Endothelial cell of umbilical vein (primary cell): ENCODE measurements at regions not wholly inside any gene's neighbourhood (a gene's known extent, or its start where the extent isn't known, plus 50 kb on each side); places are given as distances from the start of the nearest gene placed in this dataset.

Experiments
- BruUV-seq: library from RNA; stranded (reverse); fragments of 400-500 nt; replicated peaks from 2 replicates; lab custom pipeline; 2021; lab: Mats Ljungman, UMichigan
- CTCF ChIA-PET: fragments of 300-600, 350-600 bp; sonication (Branson Sonifier 250); formaldehyde crosslinking; loops from one replicate; lab custom pipeline; 2021; ENCODE audit warnings: antibody characterized with exemption, inconsistent platforms; lab: Charles Lee
- POLR2A ChIA-PET: fragments of 300-600, 350-600 bp; sonication (Branson Sonifier 250); formaldehyde crosslinking; loops from one replicate; lab custom pipeline; 2021; ENCODE audit warnings: antibody characterized with exemption, inconsistent platforms; lab: Charles Lee
- DNase-seq: peaks from one replicate; pipeline ENCODE4 v3.0.0-alpha.2; 2011; ENCODE audit warnings: low read depth, low spot score
- FAIRE-seq: peaks from 2 replicates; lab custom pipeline; 2011; peaks lifted over from hg19 to GRCh38; lab: Jason Lieb, UNC
- H2AFZ ChIP-seq: 2 replicates; pipeline ENCODE4 v1.6.0; 2012; ENCODE audit warnings: low read depth, low read length, control low read depth, inconsistent platforms
- H3K27ac ChIP-seq: 2 replicates; pipeline ENCODE4 v1.5.1; 2011; ENCODE audit warnings: low read depth, mild to moderate bottlenecking, control low read depth, low read length, moderate library complexity; ENCODE audit not compliant: insufficient read depth
- H3K27me3 ChIP-seq, 2 experiments: 2 replicates each; pipeline versions ENCODE4 v1.6.0 to v1.6.1; 2011; ENCODE audit warnings: low read length in 2 of 2, mixed read lengths in 1 of 2; ENCODE audit not compliant: control insufficient read depth in 2 of 2, insufficient read depth in 2 of 2
- H3K36me3 ChIP-seq, 2 experiments: 2 replicates in 1 of 2; 3 replicates in 1 of 2; pipeline ENCODE4 v1.5.1; 2011; ENCODE audit warnings: low read length in 2 of 2, mild to moderate bottlenecking in 1 of 2, moderate library complexity in 1 of 2; ENCODE audit not compliant: control insufficient read depth in 2 of 2, insufficient read depth in 2 of 2; ENCODE audit errors: extremely low read depth in 1 of 2
- H3K4me1 ChIP-seq: 3 replicates; pipeline ENCODE4 v1.5.1; 2011; ENCODE audit warnings: mild to moderate bottlenecking, low read length; ENCODE audit not compliant: control insufficient read depth, insufficient read depth; ENCODE audit errors: extremely low read depth
- H3K4me2 ChIP-seq: 2 replicates; pipeline ENCODE4 v1.6.1; 2011; ENCODE audit warnings: low read length, control low read depth, mixed read lengths; ENCODE audit not compliant: insufficient read depth
- H3K4me3 ChIP-seq, 3 experiments: fragments of 200-600 bp in 1 of 3; sonication (generic), shearing (Covaris generic) in 1 of 3; replicated peaks in 1 of 3; 2 replicates each; pipeline ENCODE4 v1.5.1; 2011 to 2016; ENCODE audit warnings: control low read depth in 3 of 3, low read length in 3 of 3, mild to moderate bottlenecking in 2 of 3, inconsistent platforms in 1 of 3, low read depth in 1 of 3, moderate library complexity in 1 of 3; ENCODE audit not compliant: insufficient read depth in 1 of 3
- H3K79me2 ChIP-seq: 2 replicates; pipeline ENCODE4 v1.6.0; 2012; ENCODE audit warnings: low read length, inconsistent platforms; ENCODE audit not compliant: control insufficient read depth, insufficient read depth
- H3K9ac ChIP-seq: replicated peaks from 2 replicates; pipeline ENCODE3; 2011; ENCODE audit warnings: low read length, control low read depth; ENCODE audit not compliant: insufficient read depth; ENCODE audit errors: extremely low read depth
- H3K9me1 ChIP-seq: replicated peaks from 3 replicates; pipeline ENCODE4 v1.6.0; 2011; ENCODE audit warnings: mild to moderate bottlenecking, low read length; ENCODE audit not compliant: control insufficient read depth, insufficient read depth; ENCODE audit errors: extremely low read depth
- H3K9me3 ChIP-seq: replicated peaks from 2 replicates; pipeline ENCODE4 v1.5.1; 2012; ENCODE audit warnings: low read length, inconsistent platforms; ENCODE audit not compliant: control insufficient read depth, insufficient read depth
- H4K20me1 ChIP-seq: replicated peaks from 2 replicates; pipeline ENCODE3; 2011; ENCODE audit warnings: mild to moderate bottlenecking, low read length; ENCODE audit not compliant: control insufficient read depth, insufficient read depth; ENCODE audit errors: extremely low read depth
- EZH2 ChIP-seq: IDR thresholded peaks from 2 replicates; pipeline ENCODE4 v1.6.1; 2012; ENCODE audit warnings: borderline replicate concordance, low read depth, mild to moderate bottlenecking, moderate library complexity, low read length, inconsistent platforms; ENCODE audit not compliant: severe bottlenecking
- FOS ChIP-seq: IDR thresholded peaks from 2 replicates; pipeline ENCODE4 v1.6.1; 2011; ENCODE audit warnings: mild to moderate bottlenecking, low read length, moderate library complexity, borderline replicate concordance; ENCODE audit not compliant: insufficient read depth
- GATA2 ChIP-seq: IDR thresholded peaks from 2 replicates; pipeline ENCODE4 v1.7.0; 2011; ENCODE audit warnings: low read depth, mild to moderate bottlenecking, moderate library complexity, mixed read lengths, low read length; ENCODE audit not compliant: insufficient read length, insufficient read depth
- MYC ChIP-seq: IDR thresholded peaks from one replicate; pipeline ENCODE4 v1.6.1; 2011; ENCODE audit warnings: mild to moderate bottlenecking, low read depth, low read length
- POLR2A ChIP-seq: IDR thresholded peaks from 2 replicates; pipeline ENCODE4 v1.6.1; 2012; ENCODE audit warnings: low read depth, mild to moderate bottlenecking, control low read depth, low read length
- POLR2AphosphoS5 ChIP-seq: IDR thresholded peaks from 2 replicates; pipeline ENCODE4 v1.6.1; 2012; ENCODE audit warnings: low read depth, mild to moderate bottlenecking, control low read depth, low read length, moderate library complexity; ENCODE audit not compliant: insufficient read depth
- dilution Hi-C: fragments of 300-500 bp; cut with MboI; formaldehyde crosslinking; loops from one replicate; pipeline ENCODE4 v1.15.0; 2019; ENCODE audit warnings: low sequenced_read_pairs; ENCODE audit not compliant: extremely low pct_ligation_motif_present
- intact Hi-C: fragments of 100-400 bp; cut with micrococcal nuclease; formaldehyde crosslinking; loops from one replicate; pipeline ENCODE4 v1.10.0; 2022
- TF ChIP-seq, protein P1 (sequence below): IDR thresholded peaks from 2 replicates; pipeline ENCODE4 v1.6.1; 2011; ENCODE audit not compliant: insufficient read depth, insufficient read length
- TF ChIP-seq, protein P2 (sequence below), 2 donors: IDR thresholded peaks; 1 replicate in 1 of 2; 2 replicates in 1 of 2; pipeline ENCODE4 v1.5.1; 2011; ENCODE audit warnings: low read length in 2 of 2, mild to moderate bottlenecking in 2 of 2, moderate library complexity in 2 of 2, control low read depth in 1 of 2, inconsistent platforms in 1 of 2, low read depth in 1 of 2; ENCODE audit not compliant: insufficient read depth in 1 of 2; ENCODE audit errors: extremely low read depth in 1 of 2

DNA sequence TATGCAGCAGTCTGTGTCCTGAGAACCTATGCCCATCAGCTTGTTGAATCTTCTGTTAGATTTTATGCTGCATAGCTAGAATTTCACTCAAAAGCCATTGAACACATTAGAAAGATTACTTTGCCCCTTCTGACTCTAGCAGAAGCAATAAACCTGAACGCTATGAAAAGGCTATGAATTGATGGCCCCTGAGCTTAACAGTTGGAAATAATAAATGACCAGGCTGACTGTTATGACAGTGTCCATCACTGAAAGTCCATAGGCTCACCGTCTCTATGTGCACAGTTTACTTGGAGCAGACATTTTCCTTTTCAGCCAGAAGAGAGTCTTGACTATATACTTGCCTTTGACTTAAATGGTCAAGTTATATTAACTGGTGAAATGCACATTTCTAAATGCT lies 1618.8 kb upstream of the ACVR2A start:
- no peak overlapping the region for H2AFZ ChIP-seq
- DNase-seq (no peak), FAIRE-seq (no peak)
- H4K20me1 ChIP-seq: no peaks in the 10 kb centered on the region
- POLR2A ChIA-PET: no interaction called here
- TF ChIP-seq, protein P1, sequence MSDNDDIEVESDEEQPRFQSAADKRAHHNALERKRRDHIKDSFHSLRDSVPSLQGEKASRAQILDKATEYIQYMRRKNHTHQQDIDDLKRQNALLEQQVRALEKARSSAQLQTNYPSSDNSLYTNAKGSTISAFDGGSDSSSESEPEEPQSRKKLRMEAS: no peak
- no peak for TF ChIP-seq POLR2AphosphoS5
- TF ChIP-seq FOS: no peak
- H3K9ac ChIP-seq: no peak overlapping the region
- H3K9me1 ChIP-seq: no peaks in the 10 kb centered on the region
- H3K79me2 ChIP-seq: no peaks in the 10 kb centered on the region
- no peaks in the 10 kb centered on the region for H3K9me3 ChIP-seq
- BruUV-seq: no TSS peak
- CTCF ChIA-PET: no interaction called here
- no peaks in the 10 kb centered on the region for H3K27me3 ChIP-seq
- no peak overlapping the region for H3K4me2 ChIP-seq
- intact Hi-C loops (no loop called here), dilution Hi-C loops (no loop called here)
- no peak overlapping the region for H3K27ac ChIP-seq
- no peaks in the 10 kb centered on the region for H3K36me3 ChIP-seq
- no peaks in the 10 kb centered on the region for H3K4me1 ChIP-seq
- H3K4me3 ChIP-seq: no peak overlapping the region

DNA sequence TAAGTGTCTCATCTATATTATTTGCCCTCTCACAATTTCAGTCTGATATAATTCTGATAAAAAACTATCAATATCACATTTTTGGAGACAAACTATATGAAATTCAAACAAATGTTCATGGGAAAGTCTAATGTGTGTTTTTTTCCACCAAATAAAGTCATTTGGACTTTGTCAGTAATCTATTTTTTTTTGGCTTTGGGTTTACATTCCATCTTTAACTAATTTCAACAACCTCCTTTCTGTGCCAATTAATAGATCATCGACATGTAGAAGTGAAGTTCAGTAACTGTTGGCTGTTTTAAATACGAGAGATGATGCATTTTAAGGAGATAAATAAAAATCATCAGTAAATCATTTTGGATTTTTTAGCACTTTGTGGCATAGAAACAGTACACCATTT lies 1623.0 kb upstream of the ACVR2A start:
- no peaks in the 10 kb centered on the region for H3K27me3 ChIP-seq
- H4K20me1 ChIP-seq: no peaks in the 10 kb centered on the region
- no peaks in the 10 kb centered on the region for H3K4me1 ChIP-seq
- ChIA-PET POLR2A (no interaction called here), CTCF (no interaction called here)
- H3K27ac ChIP-seq: no peak overlapping the region
- dilution Hi-C loops: no loop called here
- no peak overlapping the region for H3K9ac ChIP-seq
- no peak overlapping the region for H3K4me3 ChIP-seq
- H3K9me3 ChIP-seq: no peaks in the 10 kb centered on the region
- H3K4me2 ChIP-seq: no peak overlapping the region
- no peaks in the 10 kb centered on the region for H3K9me1 ChIP-seq
- FAIRE-seq (no peak), DNase-seq (no peak)
- no peaks in the 10 kb centered on the region for H3K36me3 ChIP-seq
- no peak for TF ChIP-seq EZH2
- no peak for TF ChIP-seq POLR2A
- TF ChIP-seq GATA2: no peak
- no peak for TF ChIP-seq MYC
- TF ChIP-seq, protein P2, sequence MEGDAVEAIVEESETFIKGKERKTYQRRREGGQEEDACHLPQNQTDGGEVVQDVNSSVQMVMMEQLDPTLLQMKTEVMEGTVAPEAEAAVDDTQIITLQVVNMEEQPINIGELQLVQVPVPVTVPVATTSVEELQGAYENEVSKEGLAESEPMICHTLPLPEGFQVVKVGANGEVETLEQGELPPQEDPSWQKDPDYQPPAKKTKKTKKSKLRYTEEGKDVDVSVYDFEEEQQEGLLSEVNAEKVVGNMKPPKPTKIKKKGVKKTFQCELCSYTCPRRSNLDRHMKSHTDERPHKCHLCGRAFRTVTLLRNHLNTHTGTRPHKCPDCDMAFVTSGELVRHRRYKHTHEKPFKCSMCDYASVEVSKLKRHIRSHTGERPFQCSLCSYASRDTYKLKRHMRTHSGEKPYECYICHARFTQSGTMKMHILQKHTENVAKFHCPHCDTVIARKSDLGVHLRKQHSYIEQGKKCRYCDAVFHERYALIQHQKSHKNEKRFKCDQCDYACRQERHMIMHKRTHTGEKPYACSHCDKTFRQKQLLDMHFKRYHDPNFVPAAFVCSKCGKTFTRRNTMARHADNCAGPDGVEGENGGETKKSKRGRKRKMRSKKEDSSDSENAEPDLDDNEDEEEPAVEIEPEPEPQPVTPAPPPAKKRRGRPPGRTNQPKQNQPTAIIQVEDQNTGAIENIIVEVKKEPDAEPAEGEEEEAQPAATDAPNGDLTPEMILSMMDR (IDR thresholded peaks at IDR 0.05; ENCODE audit: extremely low read depth in 1 of 2, insufficient read depth in 1 of 2, low read depth in 1 of 2, low read length in 2 of 2): no peak
- TF ChIP-seq FOS: no peak
- intact Hi-C loops: no loop called here
- no peak overlapping the region for H2AFZ ChIP-seq
- no peaks in the 10 kb centered on the region for H3K79me2 ChIP-seq
- no TSS peak for BruUV-seq
